ENCODE measurements at regions not wholly inside any gene's neighbourhood (a gene's known extent, or its start where the extent isn't known, plus 50 kb on each side); places are given as distances from the start of the nearest gene placed in this dataset.
A peak's percentile ranks its signal among the peaks of the same experiment; 100 is the strongest.

DNA sequence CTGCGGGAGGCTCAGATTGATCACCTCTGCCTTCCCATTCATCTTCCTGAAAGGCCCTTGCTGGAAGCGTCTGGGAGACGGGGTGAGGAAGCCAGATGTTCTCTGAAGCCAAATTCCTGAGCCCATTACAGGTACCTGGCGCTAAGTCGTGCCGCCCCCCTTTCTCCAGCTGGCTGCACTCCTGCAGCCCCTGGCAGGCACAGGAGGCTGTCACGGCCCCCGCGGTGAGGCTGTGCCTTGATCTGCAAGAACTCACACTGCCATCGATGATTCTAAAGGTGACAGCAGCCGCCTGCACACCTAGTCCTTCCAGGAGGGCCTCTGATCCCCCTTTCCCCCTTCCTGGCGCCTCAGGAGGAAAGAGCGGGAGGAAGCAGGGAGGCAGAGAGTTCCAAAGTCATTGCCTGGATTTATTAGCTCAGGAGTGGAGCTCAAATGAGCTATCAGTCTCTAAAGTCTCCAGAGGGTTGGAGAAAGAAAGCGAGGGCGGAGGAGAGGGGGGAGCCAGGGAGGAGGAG lies 106.9 kb downstream of the RFLNA start:
- TF ChIP-seq, protein P1, sequence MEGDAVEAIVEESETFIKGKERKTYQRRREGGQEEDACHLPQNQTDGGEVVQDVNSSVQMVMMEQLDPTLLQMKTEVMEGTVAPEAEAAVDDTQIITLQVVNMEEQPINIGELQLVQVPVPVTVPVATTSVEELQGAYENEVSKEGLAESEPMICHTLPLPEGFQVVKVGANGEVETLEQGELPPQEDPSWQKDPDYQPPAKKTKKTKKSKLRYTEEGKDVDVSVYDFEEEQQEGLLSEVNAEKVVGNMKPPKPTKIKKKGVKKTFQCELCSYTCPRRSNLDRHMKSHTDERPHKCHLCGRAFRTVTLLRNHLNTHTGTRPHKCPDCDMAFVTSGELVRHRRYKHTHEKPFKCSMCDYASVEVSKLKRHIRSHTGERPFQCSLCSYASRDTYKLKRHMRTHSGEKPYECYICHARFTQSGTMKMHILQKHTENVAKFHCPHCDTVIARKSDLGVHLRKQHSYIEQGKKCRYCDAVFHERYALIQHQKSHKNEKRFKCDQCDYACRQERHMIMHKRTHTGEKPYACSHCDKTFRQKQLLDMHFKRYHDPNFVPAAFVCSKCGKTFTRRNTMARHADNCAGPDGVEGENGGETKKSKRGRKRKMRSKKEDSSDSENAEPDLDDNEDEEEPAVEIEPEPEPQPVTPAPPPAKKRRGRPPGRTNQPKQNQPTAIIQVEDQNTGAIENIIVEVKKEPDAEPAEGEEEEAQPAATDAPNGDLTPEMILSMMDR (IDR thresholded peaks at IDR 0.05; ENCODE audit: insufficient read depth, low read length), result no peak
- H3K4me3 ChIP-seq (ENCODE audit: low read depth, low read length), result no peak overlapping the region
- DNase-seq (ENCODE audit: low read depth), result no peak

DNA sequence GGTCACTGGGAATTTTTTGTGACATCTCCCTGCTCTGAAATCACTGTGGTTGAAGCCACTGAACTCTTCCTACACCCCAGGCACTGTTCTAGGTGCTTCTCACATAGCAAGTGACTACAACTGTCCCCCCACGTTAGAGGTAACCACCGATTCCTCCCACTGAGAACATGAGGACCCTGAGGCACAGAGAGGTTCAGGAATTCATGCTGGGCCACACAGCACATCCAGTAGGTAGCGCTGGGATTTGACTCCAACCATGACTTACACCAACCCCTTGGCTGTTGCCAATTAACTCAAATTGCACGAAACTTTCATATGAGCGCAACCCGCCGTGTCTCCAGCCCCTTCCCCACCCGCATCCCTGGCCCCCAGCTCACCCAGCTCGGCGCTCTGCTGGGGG lies 105.2 kb downstream of the RFLNA start:
- TF ChIP-seq, protein P1 (IDR thresholded peaks at IDR 0.05; ENCODE audit: insufficient read depth, low read length), result no peak
- no peak for DNase-seq (ENCODE audit: low read depth)

DNA sequence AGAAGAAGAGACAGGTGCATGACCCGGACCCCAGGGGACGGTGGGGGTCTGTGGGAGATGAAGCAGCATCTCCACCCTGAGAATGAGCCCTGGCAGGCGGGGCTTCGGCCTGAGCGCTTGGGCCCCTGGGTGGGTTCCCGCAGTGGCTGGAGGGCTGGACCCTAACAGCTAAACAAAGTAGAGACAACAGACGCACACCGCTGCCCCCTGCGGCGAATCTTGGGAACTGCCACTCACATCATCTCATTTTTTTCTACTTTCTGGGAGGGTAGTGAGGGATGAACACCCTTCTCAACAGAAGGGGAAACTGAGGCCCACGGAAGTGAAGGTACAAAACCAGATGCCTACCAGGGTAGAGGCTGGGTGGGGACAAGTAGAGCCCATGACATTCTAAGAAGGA lies 104.7 kb downstream of the RFLNA start:
- DNase-seq (ENCODE audit: low read depth), result no peak
- no peak overlapping the region for H3K4me3 ChIP-seq (ENCODE audit: low read depth, low read length)
- TF ChIP-seq, protein P1 (IDR thresholded peaks at IDR 0.05; ENCODE audit: insufficient read depth, low read length), result peak; percentile 83

More for the DNA sequence above, 105.2 kb downstream of the RFLNA start:
- H3K4me3 ChIP-seq (ENCODE audit: low read depth, low read length), result no peak overlapping the region

DNA sequence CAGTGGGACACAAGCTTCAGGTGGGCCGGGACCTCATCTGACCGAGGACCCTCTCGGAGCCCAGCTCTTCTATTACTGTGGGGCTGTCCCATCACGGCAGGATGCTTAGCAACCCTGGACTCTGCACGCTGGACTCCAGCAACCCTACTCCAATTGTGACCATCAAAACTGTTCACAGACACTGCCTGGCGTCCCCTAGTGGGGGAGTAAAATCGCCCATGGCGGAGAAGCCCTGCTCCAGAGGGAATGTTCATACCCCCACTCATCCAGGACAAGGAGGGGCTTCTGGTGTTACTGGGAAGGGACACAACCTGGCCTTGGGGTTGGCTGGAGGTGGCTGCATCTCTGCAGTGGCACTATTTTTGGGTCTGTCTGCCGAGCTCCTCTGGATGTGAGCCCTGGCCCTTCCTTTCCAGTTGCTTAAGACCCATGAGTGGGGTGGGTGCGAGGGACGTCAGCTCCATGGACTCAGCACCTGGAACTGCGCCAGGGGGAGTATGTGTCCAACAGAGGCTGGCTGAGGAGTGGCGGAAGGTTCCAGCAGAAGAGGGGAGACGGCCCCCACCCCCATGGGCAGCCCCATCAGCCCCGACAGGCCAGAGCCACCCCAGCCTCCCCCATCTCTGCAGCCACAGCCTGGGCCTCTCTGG lies 103.8 kb downstream of the RFLNA start:
- TF ChIP-seq, protein P1 (IDR thresholded peaks at IDR 0.05; ENCODE audit: insufficient read depth, low read length), result no peak
- H3K4me3 ChIP-seq (ENCODE audit: low read depth, low read length), result no peak overlapping the region
- peak; percentile 58 for DNase-seq (ENCODE audit: low read depth)

DNA sequence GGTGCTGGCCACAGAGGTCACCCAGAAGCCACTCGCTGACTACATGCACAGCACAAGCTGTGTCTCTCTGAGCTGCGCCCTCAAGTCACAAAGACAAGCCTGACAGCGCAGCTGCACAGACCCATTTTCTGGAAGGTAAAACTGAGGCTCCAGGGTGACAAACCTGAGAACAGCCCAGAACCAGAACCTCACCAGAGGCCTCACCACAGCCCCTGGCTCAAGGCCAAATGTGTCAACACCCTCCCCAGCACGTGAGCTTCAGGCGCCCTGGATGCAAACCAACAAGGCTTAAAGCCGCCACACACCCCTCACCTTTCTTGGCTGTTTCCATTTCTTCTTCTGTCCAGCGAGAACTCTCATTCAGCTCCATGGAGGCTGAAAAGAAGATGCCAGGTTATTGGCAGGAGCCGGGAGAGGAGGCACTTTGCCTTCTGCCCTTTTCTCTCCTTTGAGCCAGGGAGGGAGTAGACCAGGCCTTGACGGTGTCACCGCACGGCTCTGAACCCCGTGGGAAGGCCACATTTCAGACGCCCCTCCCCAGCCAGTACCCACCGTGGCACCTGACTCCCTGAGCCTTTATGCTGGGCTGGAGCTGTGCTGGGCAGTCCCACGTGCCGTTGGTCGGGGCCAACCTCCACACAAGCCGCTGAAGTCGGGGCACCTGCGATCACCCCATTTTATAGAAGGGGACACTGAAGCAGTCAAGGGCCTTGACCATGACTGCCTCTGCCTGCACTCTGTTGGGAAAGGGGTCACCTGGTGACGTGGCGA lies 103.1 kb downstream of the RFLNA start:
- TF ChIP-seq, protein P1 (IDR thresholded peaks at IDR 0.05; ENCODE audit: insufficient read depth, low read length), result no peak
- H3K4me3 ChIP-seq (ENCODE audit: low read depth, low read length), result no peak overlapping the region
- DNase-seq (ENCODE audit: low read depth), result peak; percentile 55

DNA sequence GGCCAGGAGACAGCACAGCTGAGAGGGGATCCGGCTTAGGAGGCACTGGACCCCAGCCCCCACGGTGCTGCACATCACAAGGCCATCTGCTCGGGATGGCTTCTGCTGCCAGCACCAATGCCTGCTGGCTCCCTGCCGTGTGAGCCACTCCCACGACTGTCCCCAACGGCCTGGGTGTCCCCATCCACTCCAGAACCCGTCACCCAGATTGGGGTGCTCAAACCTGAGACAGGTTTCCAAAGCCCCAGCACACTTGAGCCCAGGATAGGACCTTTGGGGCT lies 102.4 kb downstream of the RFLNA start:
- no peak for DNase-seq (ENCODE audit: low read depth)
- H3K4me3 ChIP-seq (ENCODE audit: low read depth, low read length), result no peak overlapping the region

More for the DNA sequence above, 102.4 kb downstream of the RFLNA start:
- TF ChIP-seq, protein P1 (IDR thresholded peaks at IDR 0.05; ENCODE audit: insufficient read depth, low read length), result no peak
